Breast epithelium (tissue), 3 donors: ENCODE measurements at regions not wholly inside any gene's neighbourhood (a gene's known extent, or its start where the extent isn't known, plus 50 kb on each side); places are given as distances from the start of the nearest gene placed in this dataset.

Experiments
- POLR2AphosphoS5 ChIP-seq, 3 donors: sonication (generic); formaldehyde crosslinking; IDR thresholded peaks; one replicate each; pipeline ENCODE4 v1.6.1; 2017; ENCODE audit warnings: antibody characterized with exemption in 3 of 3
- TF ChIP-seq, protein P1 (sequence below), 3 donors: fragments of 450-650 bp; IDR thresholded peaks; one replicate each; pipeline ENCODE4 v1.5.1; 2016 to 2017; ENCODE audit warnings: antibody characterized with exemption in 3 of 3, mild to moderate bottlenecking in 3 of 3, moderate library complexity in 3 of 3

DNA sequence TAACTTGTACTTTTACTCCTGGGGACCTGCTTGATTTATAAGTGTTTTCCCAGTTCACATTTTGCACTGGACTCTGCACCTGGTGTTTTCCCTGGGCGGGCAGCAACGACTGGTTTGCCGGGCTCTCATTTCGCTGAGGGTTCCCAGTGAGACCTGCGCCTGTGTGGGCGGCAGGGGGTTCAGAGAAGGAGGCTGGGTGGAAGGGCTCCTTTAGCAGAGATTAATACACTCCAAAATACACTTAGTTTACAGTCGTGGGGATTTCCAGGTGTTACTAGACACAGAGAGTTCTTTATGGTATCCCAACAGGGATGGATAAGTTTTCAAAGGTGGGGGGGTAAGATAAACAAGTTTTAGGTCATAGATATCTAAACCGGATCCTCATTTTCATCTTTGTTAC lies 53.0 kb upstream of the SHISA3 start:
- TF ChIP-seq POLR2AphosphoS5 (IDR thresholded peaks at IDR 0.05) = no peak
- TF ChIP-seq, protein P1, sequence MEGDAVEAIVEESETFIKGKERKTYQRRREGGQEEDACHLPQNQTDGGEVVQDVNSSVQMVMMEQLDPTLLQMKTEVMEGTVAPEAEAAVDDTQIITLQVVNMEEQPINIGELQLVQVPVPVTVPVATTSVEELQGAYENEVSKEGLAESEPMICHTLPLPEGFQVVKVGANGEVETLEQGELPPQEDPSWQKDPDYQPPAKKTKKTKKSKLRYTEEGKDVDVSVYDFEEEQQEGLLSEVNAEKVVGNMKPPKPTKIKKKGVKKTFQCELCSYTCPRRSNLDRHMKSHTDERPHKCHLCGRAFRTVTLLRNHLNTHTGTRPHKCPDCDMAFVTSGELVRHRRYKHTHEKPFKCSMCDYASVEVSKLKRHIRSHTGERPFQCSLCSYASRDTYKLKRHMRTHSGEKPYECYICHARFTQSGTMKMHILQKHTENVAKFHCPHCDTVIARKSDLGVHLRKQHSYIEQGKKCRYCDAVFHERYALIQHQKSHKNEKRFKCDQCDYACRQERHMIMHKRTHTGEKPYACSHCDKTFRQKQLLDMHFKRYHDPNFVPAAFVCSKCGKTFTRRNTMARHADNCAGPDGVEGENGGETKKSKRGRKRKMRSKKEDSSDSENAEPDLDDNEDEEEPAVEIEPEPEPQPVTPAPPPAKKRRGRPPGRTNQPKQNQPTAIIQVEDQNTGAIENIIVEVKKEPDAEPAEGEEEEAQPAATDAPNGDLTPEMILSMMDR (IDR thresholded peaks at IDR 0.05) = no peak
